Right lobe of liver (tissue), 6 donors: ENCODE measurements at regions not wholly inside any gene's neighbourhood (a gene's known extent, or its start where the extent isn't known, plus 50 kb on each side); places are given as distances from the start of the nearest gene placed in this dataset.
"Not testable (repeated sequence)": the region's sequence is repeated elsewhere in the genome, so short reads cannot be mapped to it uniquely, and the experiment has no call there.

ENCODE experiments used
- ATAC-seq, 4 donors: fragments of 200-7000 bp; cut with Tn5 transposase; one replicate each; pipeline ENCODE4 v1.9.1; 2020; ENCODE audit warnings: mild to moderate bottlenecking in 4 of 4, moderate library complexity in 4 of 4
- DNase-seq, 3 donors: peaks; one replicate each; pipeline ENCODE4 v3.0.0-alpha.2; 2020
- H3K27ac ChIP-seq, 3 donors: fragments of 200-600 bp; one replicate each; pipeline ENCODE4 v1.8.0; 2022
- H3K27me3 ChIP-seq, 2 donors: fragments of 200-600 bp; one replicate each; pipeline ENCODE4 v1.8.0; 2022
- H3K36me3 ChIP-seq, 4 donors: fragments of 200-600 bp; sonication (generic) in 1 of 4; one replicate each; pipeline versions ENCODE4 v1.5.1 to v1.8.0; 2017 to 2022; ENCODE audit warnings: control low read depth in 1 of 4
- H3K4me1 ChIP-seq, 4 donors: fragments of 200-600 bp; sonication (generic) in 1 of 4; one replicate each; pipeline versions ENCODE4 v1.5.1 to v1.8.0; 2017 to 2022; ENCODE audit warnings: control low read depth in 1 of 4
- H3K4me3 ChIP-seq, 3 donors: fragments of 200-600 bp; one replicate each; pipeline ENCODE4 v1.8.0; 2022
- H3K9me3 ChIP-seq, 4 donors: fragments of 200-600 bp; sonication (generic) in 1 of 4; one replicate each; pipeline versions ENCODE4 v1.5.1 to v1.8.0; 2017 to 2022; ENCODE audit warnings: control low read depth in 1 of 4
- POLR2A ChIP-seq: fragments of 450-650 bp; IDR thresholded peaks from one replicate; pipeline ENCODE4 v1.6.1; 2017; ENCODE audit warnings: antibody characterized with exemption, mild to moderate bottlenecking
- WGBS: methylation state at CpG from one replicate; pipeline ENCODE4 v1.1.6; 2018; ENCODE audit warnings: low coverage, low lambda C conversion rate; ENCODE audit not compliant: insufficient coverage; ENCODE audit errors: missing lambda C conversion rate; 5-methylcytosine and 5-hydroxymethylcytosine counted together
- intact Hi-C, 2 donors: fragments of 100-400 bp; cut with DNase I; formaldehyde crosslinking; loops; one replicate each; pipeline versions ENCODE4 v1.11.2 to v1.14.1; 2022
- TF ChIP-seq, protein P1 (sequence below), 4 donors: fragments of 200-600 bp in 3 of 4; fragments of 450-650 bp in 1 of 4; IDR thresholded peaks; one replicate each; pipeline versions ENCODE4 v1.5.1 to v1.8.0; 2016 to 2022; ENCODE audit warnings: antibody characterized with exemption in 4 of 4, mild to moderate bottlenecking in 2 of 4
- donor health status: DM: no; HTN: yes; CAD: no.
- donor health status: DM: no; HTN: no; CAD: no.
- donor health status: DM: no; HTN: no; CAD: no.
- donor health status: DM: no; HTN: yes; CAD: no.
- donor health status: DM: no; HTN: yes; CAD: no.

- H3K4me3 ChIP-seq, result no peak overlapping the region
- H3K36me3 ChIP-seq, result no peaks in the 10 kb centered on the region
- H3K9me3 ChIP-seq, result no peaks in the 10 kb centered on the region
- no peaks in the 10 kb centered on the region for H3K27me3 ChIP-seq
- ATAC-seq (no peak), DNase-seq (no peak)
- WGBS, result 54% methylated on average over 1 of the region's 1 CpG
- TF ChIP-seq, protein P1, sequence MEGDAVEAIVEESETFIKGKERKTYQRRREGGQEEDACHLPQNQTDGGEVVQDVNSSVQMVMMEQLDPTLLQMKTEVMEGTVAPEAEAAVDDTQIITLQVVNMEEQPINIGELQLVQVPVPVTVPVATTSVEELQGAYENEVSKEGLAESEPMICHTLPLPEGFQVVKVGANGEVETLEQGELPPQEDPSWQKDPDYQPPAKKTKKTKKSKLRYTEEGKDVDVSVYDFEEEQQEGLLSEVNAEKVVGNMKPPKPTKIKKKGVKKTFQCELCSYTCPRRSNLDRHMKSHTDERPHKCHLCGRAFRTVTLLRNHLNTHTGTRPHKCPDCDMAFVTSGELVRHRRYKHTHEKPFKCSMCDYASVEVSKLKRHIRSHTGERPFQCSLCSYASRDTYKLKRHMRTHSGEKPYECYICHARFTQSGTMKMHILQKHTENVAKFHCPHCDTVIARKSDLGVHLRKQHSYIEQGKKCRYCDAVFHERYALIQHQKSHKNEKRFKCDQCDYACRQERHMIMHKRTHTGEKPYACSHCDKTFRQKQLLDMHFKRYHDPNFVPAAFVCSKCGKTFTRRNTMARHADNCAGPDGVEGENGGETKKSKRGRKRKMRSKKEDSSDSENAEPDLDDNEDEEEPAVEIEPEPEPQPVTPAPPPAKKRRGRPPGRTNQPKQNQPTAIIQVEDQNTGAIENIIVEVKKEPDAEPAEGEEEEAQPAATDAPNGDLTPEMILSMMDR (IDR thresholded peaks at IDR 0.05), result no peak
- no peak for TF ChIP-seq POLR2A
- no peak overlapping the region for H3K27ac ChIP-seq
- intact Hi-C loops, result no loop called here
- no peaks in the 10 kb centered on the region for H3K4me1 ChIP-seq
Measured at GRCh38 chr3:135655328-135655727, 310.2 kb upstream of the PPP2R3A start.

DNA sequence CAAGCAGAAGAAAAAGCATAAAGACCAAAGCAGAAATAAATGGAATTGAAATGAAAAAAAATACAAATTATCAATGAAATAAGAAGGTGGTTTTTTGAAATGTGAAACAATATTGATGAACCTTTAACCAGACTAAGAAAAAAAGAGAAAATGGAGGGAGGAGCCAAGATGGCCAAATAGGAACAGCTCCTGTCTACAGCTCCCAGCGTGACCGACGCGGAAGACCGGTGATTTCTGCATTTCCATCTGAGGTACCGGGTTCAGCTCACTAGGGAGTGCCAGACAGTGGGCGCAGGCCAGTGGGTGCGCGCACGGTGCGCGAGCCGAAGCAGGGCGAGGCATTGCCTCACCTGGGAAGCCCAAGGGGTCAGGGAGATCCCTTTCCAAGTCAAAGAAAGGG is 307.1 kb upstream of the PPP2R3A start:
- no CpG with 5 or more reads among the region's 14 CpGs for WGBS
- H3K27ac ChIP-seq, ATAC-seq, H3K9me3 ChIP-seq, H3K36me3 ChIP-seq, H3K4me3 ChIP-seq, intact Hi-C loops, H3K27me3 ChIP-seq, H3K4me1 ChIP-seq, DNase-seq: not testable (repeated sequence)

GRCh38 chr3:135667061-135667460 is 298.5 kb upstream of the PPP2R3A start:
- TF ChIP-seq POLR2A, result no peak
- TF ChIP-seq, protein P1 (IDR thresholded peaks at IDR 0.05), result no peak
- H3K36me3 ChIP-seq, result no peaks in the 10 kb centered on the region
- no peaks in the 10 kb centered on the region for H3K9me3 ChIP-seq
- ATAC-seq, result no peak
- 40% methylated on average over 1 of the region's 1 CpG for WGBS
- intact Hi-C loops, result no loop called here
- no peak overlapping the region for H3K4me3 ChIP-seq
- DNase-seq, result no peak
- no peaks in the 10 kb centered on the region for H3K27me3 ChIP-seq
- H3K27ac ChIP-seq, result no peak overlapping the region
- H3K4me1 ChIP-seq, result no peaks in the 10 kb centered on the region

DNA sequence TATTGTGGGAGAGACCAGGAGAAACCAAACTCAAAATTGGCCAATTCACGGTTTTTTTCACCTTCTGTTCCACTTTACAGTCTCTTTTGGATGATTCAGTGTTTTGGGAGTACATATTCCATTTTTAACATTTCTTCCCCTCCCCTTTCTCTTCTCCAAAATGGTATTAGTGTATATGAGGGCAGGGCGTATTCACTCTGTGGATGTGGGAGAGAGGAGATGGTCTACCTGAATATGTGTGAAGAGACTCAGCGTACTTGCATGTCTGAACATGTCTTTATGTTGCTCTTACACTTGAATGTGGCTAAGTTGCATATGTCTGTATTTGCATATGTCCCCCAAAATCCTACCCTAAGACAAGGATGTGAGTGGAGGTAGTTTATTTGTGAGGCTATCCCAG is 291.0 kb upstream of the PPP2R3A start:
- H3K27me3 ChIP-seq, result no peaks in the 10 kb centered on the region
- ATAC-seq (no peak), DNase-seq (no peak)
- intact Hi-C loops, result no loop called here
- no peaks in the 10 kb centered on the region for H3K9me3 ChIP-seq
- TF ChIP-seq, protein P1 (IDR thresholded peaks at IDR 0.05), result no peak
- TF ChIP-seq POLR2A, result no peak
- H3K4me3 ChIP-seq, result no peak overlapping the region
- H3K27ac ChIP-seq, result no peak overlapping the region
- no peaks in the 10 kb centered on the region for H3K4me1 ChIP-seq
- WGBS, result 82% methylated on average over 3 of the region's 3 CpGs
- H3K36me3 ChIP-seq, result no peaks in the 10 kb centered on the region

DNA sequence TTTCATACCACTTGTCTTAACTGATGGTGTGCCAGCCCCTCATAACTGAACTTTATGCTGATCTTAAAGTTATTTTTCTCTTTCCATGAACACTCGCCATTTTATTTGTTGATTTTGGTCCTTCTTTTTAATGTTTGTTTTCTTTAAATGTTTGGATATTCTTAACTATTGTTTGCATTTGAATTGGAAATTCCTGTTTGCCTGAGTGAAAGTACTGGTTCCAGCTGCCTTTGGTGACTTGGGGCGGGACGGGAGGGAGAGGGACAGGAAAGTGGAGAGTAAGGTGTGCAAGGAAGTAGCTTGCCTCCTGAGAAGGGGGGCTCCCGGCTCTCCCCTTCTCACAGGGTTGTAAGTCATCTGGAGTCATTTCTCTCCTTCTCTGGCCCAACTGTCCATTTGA is 287.1 kb upstream of the PPP2R3A start:
- DNase-seq, result no peak
- WGBS, result 53% methylated on average over 4 of the region's 4 CpGs
- no peaks in the 10 kb centered on the region for H3K4me1 ChIP-seq
- no peak overlapping the region for H3K4me3 ChIP-seq
- TF ChIP-seq POLR2A, result no peak
- TF ChIP-seq, protein P1 (IDR thresholded peaks at IDR 0.05), result no peak
- ATAC-seq, result no peak
- no peak overlapping the region for H3K27ac ChIP-seq
- intact Hi-C loops, result no loop called here
- no peaks in the 10 kb centered on the region for H3K27me3 ChIP-seq
- H3K9me3 ChIP-seq, result no peaks in the 10 kb centered on the region
- H3K36me3 ChIP-seq, result no peaks in the 10 kb centered on the region
